HEK293T (cell line): ENCODE measurements at regions not wholly inside any gene's neighbourhood (a gene's known extent, or its start where the extent isn't known, plus 50 kb on each side); places are given as distances from the start of the nearest gene placed in this dataset.

Experiments used
- ARNT ChIP-seq: fragments of 450-650 bp; IDR thresholded peaks from 2 replicates; pipeline ENCODE4 v1.6.1; 2017; ENCODE audit warnings: mild to moderate bottlenecking
- BHLHE40 ChIP-seq: fragments of 450-650 bp; IDR thresholded peaks from 2 replicates; pipeline ENCODE4 v1.6.1; 2016; ENCODE audit warnings: mild to moderate bottlenecking, moderate library complexity, borderline replicate concordance
- ELF4 ChIP-seq: fragments of 450-650 bp; IDR thresholded peaks from 2 replicates; pipeline ENCODE4 v1.6.1; 2017; ENCODE audit warnings: antibody characterized with exemption
- FOXK2 ChIP-seq: fragments of 450-650 bp; IDR thresholded peaks from 2 replicates; pipeline ENCODE4 v1.6.1; 2016; ENCODE audit warnings: mild to moderate bottlenecking
- FOXM1 ChIP-seq: fragments of 450-650 bp; IDR thresholded peaks from 2 replicates; pipeline ENCODE4 v1.6.1; 2017; ENCODE audit warnings: mild to moderate bottlenecking, borderline replicate concordance
- NFRKB ChIP-seq: fragments of 450-650 bp; IDR thresholded peaks from 2 replicates; pipeline ENCODE4 v1.6.1; 2016; ENCODE audit warnings: mild to moderate bottlenecking, moderate library complexity
- SP1 ChIP-seq: fragments of 450-650 bp; IDR thresholded peaks from 2 replicates; pipeline ENCODE4 v1.6.1; 2017
- SUZ12 ChIP-seq: fragments of 450-650 bp; IDR thresholded peaks from 2 replicates; pipeline ENCODE4 v1.6.1; 2016; ENCODE audit warnings: mild to moderate bottlenecking
- TF ChIP-seq, protein P1 (sequence below): fragments of 450-650 bp; IDR thresholded peaks from 2 replicates; pipeline ENCODE4 v1.6.1; 2016

DNA sequence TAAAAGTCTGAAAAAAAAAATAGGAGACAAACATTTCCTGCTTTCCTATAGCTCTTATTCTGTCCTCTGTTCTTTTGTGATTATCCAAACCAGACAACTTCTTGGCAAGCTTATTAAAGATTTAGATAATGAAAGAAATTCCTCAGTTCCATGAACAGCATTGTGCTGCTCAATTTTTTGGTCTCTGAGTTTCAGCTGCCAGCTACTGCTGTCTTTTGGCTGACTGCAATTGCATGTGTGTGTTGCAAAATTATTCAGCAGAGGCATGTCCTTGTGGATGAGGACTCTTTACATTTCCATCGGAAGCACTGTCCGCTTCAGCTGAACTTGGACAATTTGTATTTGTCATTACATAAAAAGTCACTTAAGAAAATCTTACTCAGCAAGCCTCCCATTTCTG is 397.3 kb upstream of the RASGRP1 start:
- TF ChIP-seq BHLHE40 (no peak), SUZ12 (no peak), SP1 (no peak), NFRKB (no peak), FOXK2 (no peak), ARNT (no peak), ELF4 (no peak), FOXM1 (no peak)
- TF ChIP-seq, protein P1, sequence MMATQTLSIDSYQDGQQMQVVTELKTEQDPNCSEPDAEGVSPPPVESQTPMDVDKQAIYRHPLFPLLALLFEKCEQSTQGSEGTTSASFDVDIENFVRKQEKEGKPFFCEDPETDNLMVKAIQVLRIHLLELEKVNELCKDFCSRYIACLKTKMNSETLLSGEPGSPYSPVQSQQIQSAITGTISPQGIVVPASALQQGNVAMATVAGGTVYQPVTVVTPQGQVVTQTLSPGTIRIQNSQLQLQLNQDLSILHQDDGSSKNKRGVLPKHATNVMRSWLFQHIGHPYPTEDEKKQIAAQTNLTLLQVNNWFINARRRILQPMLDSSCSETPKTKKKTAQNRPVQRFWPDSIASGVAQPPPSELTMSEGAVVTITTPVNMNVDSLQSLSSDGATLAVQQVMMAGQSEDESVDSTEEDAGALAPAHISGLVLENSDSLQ, result no peak
